ENCODE measurements at regions not wholly inside any gene's neighbourhood (a gene's known extent, or its start where the extent isn't known, plus 50 kb on each side); places are given as distances from the start of the nearest gene placed in this dataset.

DNA sequence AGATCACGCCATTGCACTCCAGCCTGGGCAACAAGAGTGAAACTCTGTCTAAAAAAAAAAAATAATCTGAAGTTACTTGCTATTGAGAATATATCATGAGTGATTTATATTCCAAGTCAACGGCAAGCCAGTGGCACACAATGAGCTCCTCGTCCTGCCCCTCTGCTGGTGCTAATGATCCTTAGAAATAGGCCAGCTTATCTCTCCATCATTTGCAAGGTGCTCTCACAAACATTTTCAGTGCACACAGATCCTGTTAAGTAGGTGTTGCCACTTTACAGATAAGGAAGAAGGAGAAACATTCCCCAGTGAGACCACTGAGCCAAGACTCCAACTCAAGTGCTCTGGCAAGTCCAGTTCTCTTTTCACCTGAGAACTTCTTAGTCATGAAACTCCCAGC is 91.3 kb upstream of the GPR45 start:
- Histone ChIP-seq H3K27ac (no peak overlapping the region), H3K27me3 (peaks cover 0 to 4% (median 2%) of the 10 kb centered on the region in 4 donors), H3K9me3 (no peaks in the 10 kb centered on the region), H3K36me3 (no peaks in the 10 kb centered on the region), H3K4me1 (no peaks in the 10 kb centered on the region), H3K4me3 (no peak overlapping the region)
- DNase-seq (no peak), FAIRE-seq (no peak), ATAC-seq (no peak)
- TF ChIP-seq CTCF (IDR thresholded peaks at IDR 0.05), result no peak
- 65% methylated on average over 3 of the region's 3 CpGs for WGBS, 2 donors
- intact Hi-C loops (cut with DNase I), result no loop called here

GRCh38 chr2:105154119-105154818 is 87.3 kb upstream of the GPR45 start:
- 66 to 73% methylated on average over 5 of the region's 5 CpGs for WGBS, 2 donors
- FAIRE-seq, result no peak

DNA sequence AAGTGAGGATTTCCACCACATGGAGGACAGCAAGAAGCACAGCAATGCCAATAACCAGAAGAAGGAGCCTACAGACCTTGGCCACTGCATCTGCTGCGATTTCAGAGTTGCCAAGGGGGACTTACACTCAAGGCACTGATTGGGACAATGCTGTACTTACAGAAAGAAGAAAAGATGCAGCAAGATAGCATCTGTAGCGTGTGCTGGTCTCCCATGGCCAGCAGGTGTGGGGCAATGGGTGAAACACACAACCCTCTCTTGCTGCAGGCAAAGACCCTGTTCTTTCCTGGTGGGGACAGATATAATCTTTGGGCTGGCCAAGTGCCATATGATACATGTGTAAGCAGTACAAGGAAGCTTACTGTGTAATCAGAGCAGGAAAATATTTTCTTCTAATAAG is 85.4 kb upstream of the GPR45 start:
- Histone ChIP-seq H3K4me1 (no peaks in the 10 kb centered on the region), H3K4me3 (no peak overlapping the region), H3K9me3 (no peaks in the 10 kb centered on the region), H3K36me3 (no peaks in the 10 kb centered on the region), H3K27ac (no peak overlapping the region), H3K27me3 (no peaks in the 10 kb centered on the region)
- TF ChIP-seq CTCF (IDR thresholded peaks at IDR 0.05), result no peak
- no peak for DNase-seq
- WGBS, 2 donors, result 61 to 83% methylated on average over 2 of the region's 2 CpGs
- intact Hi-C loops (cut with DNase I), result no loop called here
- no peak for ATAC-seq
- no peak for FAIRE-seq

More at GRCh38 chr2:105154119-105154818, 87.3 kb upstream of the GPR45 start:
- H3K27me3 ChIP-seq, result no peaks in the 10 kb centered on the region
- no peak for DNase-seq
- intact Hi-C loops (cut with DNase I), result no loop called here
- H3K4me1 ChIP-seq, result no peaks in the 10 kb centered on the region
- no peak for ATAC-seq
- H3K36me3 ChIP-seq, result no peaks in the 10 kb centered on the region
- no peak overlapping the region for H3K27ac ChIP-seq
- TF ChIP-seq CTCF (IDR thresholded peaks at IDR 0.05), result no peak
- H3K4me3 ChIP-seq, result no peak overlapping the region
- no peaks in the 10 kb centered on the region for H3K9me3 ChIP-seq

DNA sequence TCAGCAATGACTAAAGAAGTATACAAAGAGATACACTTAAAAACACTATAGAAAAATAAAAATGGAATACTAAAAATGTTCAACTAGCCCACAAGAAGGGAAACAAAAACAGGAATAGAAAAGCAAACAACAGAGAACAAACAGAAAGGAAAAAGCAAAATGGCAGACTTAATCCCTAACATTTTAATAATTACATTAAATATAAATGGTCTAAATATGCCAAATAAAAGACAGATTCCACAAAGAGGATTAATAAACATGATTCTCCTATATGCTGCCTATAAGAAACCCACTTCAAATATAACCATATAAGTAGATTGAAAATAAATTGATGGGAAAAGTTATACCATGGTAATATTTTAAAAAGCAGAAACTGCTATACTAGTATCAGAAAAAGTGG is 83.5 kb upstream of the GPR45 start:
- Histone ChIP-seq H3K9me3 (no peaks in the 10 kb centered on the region), H3K4me3 (no peak overlapping the region), H3K4me1 (no peaks in the 10 kb centered on the region), H3K27ac (no peak overlapping the region), H3K36me3 (no peaks in the 10 kb centered on the region), H3K27me3 (no peaks in the 10 kb centered on the region)
- ATAC-seq (no peak), FAIRE-seq (no peak), DNase-seq (no peak)
- intact Hi-C loops (cut with DNase I), result no loop called here
- TF ChIP-seq CTCF (IDR thresholded peaks at IDR 0.05), result no peak

DNA sequence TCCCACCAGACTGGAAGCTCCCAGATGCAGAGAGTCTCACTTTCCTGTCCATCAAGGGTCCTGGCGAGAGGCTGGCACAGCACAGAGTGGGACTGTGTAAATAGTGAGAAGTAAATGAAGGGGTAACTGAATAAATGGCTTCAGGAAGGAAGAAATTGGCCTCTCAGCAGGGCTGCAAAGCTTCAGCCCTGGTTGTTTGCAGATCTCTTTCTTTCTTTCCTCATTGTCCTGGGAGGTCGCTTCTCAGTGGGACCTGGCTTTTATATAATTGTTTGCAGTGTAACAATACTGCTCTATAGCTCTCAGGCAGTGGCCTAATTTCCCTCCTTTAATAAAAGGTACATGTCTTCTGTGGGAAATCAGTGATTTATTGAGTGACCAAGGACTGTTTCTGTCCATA is 74.9 kb upstream of the GPR45 start:
- DNase-seq, result no peak
- Histone ChIP-seq H3K4me1 (no peaks in the 10 kb centered on the region), H3K27ac (no peak overlapping the region), H3K36me3 (no peaks in the 10 kb centered on the region), H3K27me3 (no peaks in the 10 kb centered on the region), H3K4me3 (no peak overlapping the region), H3K9me3 (no peaks in the 10 kb centered on the region)
- no peak for FAIRE-seq
- TF ChIP-seq CTCF (IDR thresholded peaks at IDR 0.05), result no peak
- 41 to 42% methylated on average over 2 of the region's 2 CpGs for WGBS, 2 donors
- intact Hi-C loops (cut with DNase I), result no loop called here
- ATAC-seq, result no peak
